ENCODE measurements at regions not wholly inside any gene's neighbourhood (a gene's known extent, or its start where the extent isn't known, plus 50 kb on each side); places are given as distances from the start of the nearest gene placed in this dataset.
A peak's percentile ranks its signal among the peaks of the same experiment; 100 is the strongest.
"Not testable (repeated sequence)": the region's sequence is repeated elsewhere in the genome, so short reads cannot be mapped to it uniquely, and the experiment has no call there.

- DNase-seq (ENCODE audit: low read depth), result no peak
Measured at GRCh38 chr1:58836408-58836807, 52.6 kb upstream of the JUN start.

- DNase-seq (ENCODE audit: low read depth), result no peak
Measured at GRCh38 chr1:58837886-58838285, 54.0 kb upstream of the JUN start.

- no peak for DNase-seq (ENCODE audit: low read depth)
Measured at GRCh38 chr1:58839147-58839795, 55.4 kb upstream of the JUN start.

- DNase-seq (ENCODE audit: low read depth), result peak; percentile 62
Measured at GRCh38 chr1:58839846-58840835, 56.3 kb upstream of the JUN start.

- DNase-seq (ENCODE audit: low read depth), result no peak
Measured at GRCh38 chr1:58841455-58841854, 57.6 kb upstream of the JUN start.

- no peak for DNase-seq (ENCODE audit: low read depth)
Measured at GRCh38 chr1:58842941-58843340, 59.1 kb upstream of the JUN start.

GRCh38 chr1:58844176-58844575 is 60.3 kb upstream of the JUN start:
- no peak for DNase-seq (ENCODE audit: low read depth)

GRCh38 chr1:58845942-58846341 is 62.1 kb upstream of the JUN start:
- DNase-seq (ENCODE audit: low read depth), result no peak

- peak; percentile 94 for DNase-seq (ENCODE audit: low read depth)
Measured at GRCh38 chr1:58848818-58849411, 65.1 kb upstream of the JUN start.

- no peak for DNase-seq (ENCODE audit: low read depth)
Measured at GRCh38 chr1:58849551-58849950, 65.7 kb upstream of the JUN start.

- no peak for DNase-seq (ENCODE audit: low read depth)
Measured at GRCh38 chr1:58850636-58851035, 66.8 kb upstream of the JUN start.

- DNase-seq (ENCODE audit: low read depth), result no peak
Measured at GRCh38 chr1:58852731-58853485, 69.1 kb upstream of the JUN start.

GRCh38 chr1:58854576-58854975 is 70.7 kb upstream of the JUN start:
- DNase-seq (ENCODE audit: low read depth), result no peak

- DNase-seq (ENCODE audit: low read depth), result no peak
Measured at GRCh38 chr1:58855274-58856165, 71.7 kb upstream of the JUN start.

GRCh38 chr1:58856281-58856680 is 72.4 kb upstream of the JUN start:
- DNase-seq (ENCODE audit: low read depth), result not testable (repeated sequence)

GRCh38 chr1:58857680-58858673 is 74.1 kb upstream of the JUN start:
- no peak for DNase-seq (ENCODE audit: low read depth)

- no peak for DNase-seq (ENCODE audit: low read depth)
Measured at GRCh38 chr1:58859769-58860485, 76.1 kb upstream of the JUN start.

GRCh38 chr1:58861076-58861475 is 77.2 kb upstream of the JUN start:
- DNase-seq (ENCODE audit: low read depth), result no peak

- DNase-seq (ENCODE audit: low read depth), result no peak
Measured at GRCh38 chr1:58861506-58861905, 77.7 kb upstream of the JUN start.
